Neural cell (in vitro differentiated cells): ENCODE measurements at regions not wholly inside any gene's neighbourhood (a gene's known extent, or its start where the extent isn't known, plus 50 kb on each side); places are given as distances from the start of the nearest gene placed in this dataset.

Experiments used
- CTCF ChIP-seq: fragments of 450-650 bp; IDR thresholded peaks from 2 replicates; pipeline ENCODE4 v1.5.1; 2014; ENCODE audit warnings: antibody characterized with exemption, mild to moderate bottlenecking, moderate library complexity; ENCODE audit not compliant: poor library complexity, severe bottlenecking
- EZH2 ChIP-seq: fragments of 200-600, 300-800 bp; shearing (Covaris generic), sonication (generic); IDR thresholded peaks from 2 replicates; pipeline ENCODE4 v1.6.1; 2014; ENCODE audit warnings: antibody characterized with exemption, low read length, borderline replicate concordance, mild to moderate bottlenecking; ENCODE audit not compliant: insufficient read depth, poor library complexity, severe bottlenecking
- POLR2AphosphoS5 ChIP-seq: IDR thresholded peaks from 2 replicates; pipeline ENCODE4 v1.6.1; 2012
- SMC3 ChIP-seq: fragments of 450-650 bp; conservative IDR thresholded peaks from 2 replicates; pipeline ENCODE4 v1.6.1; 2014; ENCODE audit warnings: antibody characterized with exemption, mild to moderate bottlenecking, moderate library complexity; ENCODE audit not compliant: poor library complexity
- TAF1 ChIP-seq: IDR thresholded peaks from 2 replicates; pipeline ENCODE4 v1.6.1; 2012; ENCODE audit warnings: low read depth

GRCh38 chr5:39491210-39491609 lies 66.4 kb upstream of the DAB2 start:
- TF ChIP-seq CTCF: no peak
- no peak for TF ChIP-seq SMC3
- TF ChIP-seq EZH2: no peak
- TF ChIP-seq POLR2AphosphoS5: no peak
- TF ChIP-seq TAF1: no peak
